Kidney glomerular epithelial cell (primary cell): ENCODE measurements at regions not wholly inside any gene's neighbourhood (a gene's known extent, or its start where the extent isn't known, plus 50 kb on each side); places are given as distances from the start of the nearest gene placed in this dataset.

Experiments
- DNase-seq: peaks from one replicate; lab custom pipeline; 2025; lab: John Stamatoyannopoulos, UW

GRCh38 chr4:71241501-71242288 is 97.1 kb upstream of the SLC4A4 start:
- DNase-seq = no peak

DNA sequence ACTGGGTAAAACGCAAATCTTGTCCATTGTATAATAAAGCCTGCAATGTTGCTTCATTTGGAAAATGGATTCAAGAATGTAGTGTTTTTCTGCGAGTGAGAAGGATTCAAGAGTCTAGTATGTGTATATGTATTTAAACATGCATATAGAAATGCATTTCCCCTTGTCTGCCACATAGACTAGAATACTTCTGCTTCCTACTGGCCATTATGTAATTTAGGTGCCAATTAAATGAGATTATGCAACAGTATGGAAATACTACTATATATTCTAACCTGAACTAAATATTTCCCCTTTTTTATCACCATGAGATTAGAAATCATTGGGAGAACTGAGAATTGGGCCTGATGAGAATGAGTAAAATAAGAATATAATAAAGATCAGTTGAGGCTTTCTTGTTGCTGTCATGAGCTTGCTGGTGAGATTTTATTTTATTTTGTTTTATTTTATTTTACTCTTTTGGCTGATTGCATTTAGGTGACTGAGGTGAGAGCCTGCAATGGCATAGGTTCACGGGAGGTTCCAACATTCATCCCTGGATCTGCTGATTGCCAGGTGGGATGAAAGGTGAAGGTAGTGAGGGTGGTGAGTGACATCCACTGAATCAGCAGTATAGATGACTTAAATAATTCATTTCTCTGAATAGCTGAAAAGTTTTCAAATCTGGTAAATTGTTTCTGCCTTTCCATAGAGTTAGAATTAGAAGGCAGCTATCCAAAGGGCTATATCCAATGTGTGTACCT is 95.6 kb upstream of the SLC4A4 start:
- no peak for DNase-seq

- no peak for DNase-seq
These were observed 91.1 kb upstream of the SLC4A4 start for GRCh38 chr4:71247706-71248105.

DNA sequence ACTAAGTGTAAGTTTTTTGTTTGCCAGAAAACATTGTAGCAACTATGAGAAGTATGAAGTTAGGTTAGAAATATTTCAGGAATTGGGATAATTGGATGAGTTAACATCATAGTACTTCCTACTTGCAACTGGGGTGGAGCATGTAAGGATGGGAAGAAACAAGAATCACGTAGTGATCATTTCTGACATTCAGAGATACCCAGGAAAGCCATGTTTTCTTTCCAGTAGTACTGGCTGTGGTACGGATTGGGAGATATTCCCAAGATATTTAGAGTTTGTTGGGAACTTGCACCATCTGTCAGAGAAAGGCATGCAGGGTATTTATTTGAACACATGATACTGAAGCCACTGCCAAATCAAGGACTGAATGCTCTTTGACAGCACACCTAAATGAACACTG is 87.6 kb upstream of the SLC4A4 start:
- peak; percentile 39 for DNase-seq

DNA sequence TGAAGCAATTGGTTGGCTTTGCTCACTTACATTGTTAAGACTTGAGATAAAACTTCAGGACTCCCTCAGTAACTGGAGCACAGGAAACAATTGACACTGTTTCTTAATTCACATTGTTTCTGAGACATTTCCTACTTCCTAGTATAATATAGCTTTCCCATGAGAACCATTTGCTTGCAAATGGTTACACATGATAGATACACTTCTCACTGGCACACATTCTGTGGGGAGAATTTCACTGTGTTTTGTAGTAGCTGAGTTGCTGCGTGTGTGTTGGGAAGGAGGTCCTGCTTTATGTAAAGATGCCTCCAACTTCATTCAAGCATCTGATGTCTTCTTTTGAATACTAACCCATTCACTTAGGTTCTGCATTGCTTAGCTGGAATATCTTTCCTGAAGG is 85.3 kb upstream of the SLC4A4 start:
- no peak for DNase-seq

DNA sequence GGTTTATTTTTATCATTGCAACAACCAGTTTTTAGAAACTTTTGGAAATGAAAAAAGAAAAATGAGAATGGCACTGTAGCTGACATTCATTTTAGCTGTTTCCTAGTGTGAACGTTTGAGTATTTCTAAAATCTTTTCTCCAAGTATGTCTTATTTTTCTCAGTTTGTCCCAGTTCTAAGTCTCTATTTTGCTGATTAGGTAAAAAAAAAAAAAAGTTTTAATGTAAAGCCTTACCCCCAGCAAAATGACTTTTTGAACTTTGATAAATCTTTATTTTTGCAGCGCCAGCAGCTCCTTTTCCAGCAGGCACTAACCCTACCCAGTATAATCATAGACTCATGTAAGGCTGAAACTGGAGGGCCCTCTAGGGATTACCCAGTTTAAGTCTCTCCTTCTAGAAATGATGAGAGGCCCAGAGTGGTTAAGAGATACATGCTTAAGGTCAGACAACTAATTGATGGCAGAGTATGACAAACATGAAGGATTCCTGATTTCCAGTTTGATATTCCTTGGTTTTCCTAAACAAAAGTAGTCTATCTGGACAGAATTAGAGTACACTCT is 84.3 kb upstream of the SLC4A4 start:
- no peak for DNase-seq

- DNase-seq = no peak
These were observed 82.8 kb upstream of the SLC4A4 start for GRCh38 chr4:71255976-71256375.

DNA sequence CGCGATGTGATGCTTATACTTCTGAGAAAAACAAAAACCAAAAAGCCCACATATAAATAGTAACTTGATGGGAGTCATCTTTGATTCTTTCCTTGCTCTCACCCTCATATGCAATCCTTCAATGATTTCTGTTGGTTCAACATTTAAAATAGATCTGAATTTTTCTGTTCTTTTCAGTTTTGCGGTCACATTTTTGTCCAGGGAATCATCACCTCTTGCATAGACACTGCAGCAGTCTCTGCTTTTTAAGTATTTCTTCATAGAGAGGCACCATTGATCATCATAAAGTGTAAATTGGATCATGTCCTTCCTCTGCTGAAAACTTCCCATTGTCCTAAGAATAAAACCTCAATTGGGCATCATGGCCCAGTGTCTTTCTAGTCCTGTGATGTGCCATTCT is 81.1 kb upstream of the SLC4A4 start:
- no peak for DNase-seq

DNA sequence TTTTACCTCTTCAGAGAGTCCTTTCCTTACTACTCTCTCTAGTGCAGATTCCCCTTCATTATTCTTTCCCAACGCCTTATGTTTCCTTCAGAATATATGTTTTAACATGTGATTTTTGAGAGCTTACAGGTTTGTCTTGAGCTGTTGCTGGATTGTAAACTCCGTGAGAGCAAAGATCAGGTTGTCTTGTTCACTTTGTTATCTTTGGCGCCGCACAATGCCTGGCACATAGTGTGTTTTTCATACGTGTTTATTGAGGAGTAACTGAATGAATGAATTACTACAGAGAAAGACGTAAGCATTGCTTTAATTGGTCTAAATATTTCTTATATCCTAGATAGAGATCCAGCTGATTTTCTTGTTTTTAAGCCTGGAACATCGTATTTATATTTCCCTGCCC is 80.5 kb upstream of the SLC4A4 start:
- DNase-seq = no peak

DNA sequence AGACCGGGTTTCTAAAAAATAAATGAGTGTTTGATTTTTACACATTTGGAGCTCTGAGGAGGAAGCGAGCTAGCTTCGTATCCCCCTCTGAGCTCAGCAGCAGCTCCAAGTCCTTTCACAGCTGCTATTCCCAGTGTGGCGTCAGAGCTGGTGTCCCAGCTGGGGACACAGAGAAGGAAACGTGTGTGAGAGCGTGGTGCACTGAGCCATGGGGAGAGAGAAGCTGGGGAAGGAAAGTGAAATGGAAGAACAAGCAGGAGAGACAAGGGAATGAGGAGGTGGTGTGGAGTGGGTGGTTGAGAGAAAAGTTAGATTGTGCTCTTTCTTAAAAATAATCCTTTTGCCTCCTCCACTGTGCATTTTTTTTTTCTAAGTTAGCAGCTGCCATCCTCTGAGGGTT is 79.5 kb upstream of the SLC4A4 start:
- DNase-seq = no peak

- DNase-seq = no peak
These were observed 78.9 kb upstream of the SLC4A4 start for GRCh38 chr4:71259911-71260331.

- no peak for DNase-seq
These were observed 78.3 kb upstream of the SLC4A4 start for GRCh38 chr4:71260544-71260943.

DNA sequence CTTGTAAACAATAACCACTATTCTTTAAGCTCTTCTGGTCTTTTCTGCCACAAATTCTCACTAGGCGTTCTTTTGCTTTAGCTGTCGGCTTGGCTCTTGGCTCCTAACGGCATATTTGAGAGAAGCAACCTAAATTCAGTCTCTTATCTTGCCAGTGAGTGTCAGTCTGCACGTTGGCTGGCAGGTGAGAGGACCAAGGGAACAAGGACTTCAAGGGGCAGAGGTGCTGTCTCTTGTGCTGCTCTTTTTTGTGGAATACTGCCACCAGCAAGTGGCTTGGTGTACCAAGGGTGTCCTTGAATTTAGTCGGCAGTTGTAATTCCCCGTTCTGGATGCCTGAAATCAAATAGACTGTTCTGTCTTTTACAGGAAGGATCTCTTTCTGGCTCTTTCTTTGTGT is 77.8 kb upstream of the SLC4A4 start:
- no peak for DNase-seq

DNA sequence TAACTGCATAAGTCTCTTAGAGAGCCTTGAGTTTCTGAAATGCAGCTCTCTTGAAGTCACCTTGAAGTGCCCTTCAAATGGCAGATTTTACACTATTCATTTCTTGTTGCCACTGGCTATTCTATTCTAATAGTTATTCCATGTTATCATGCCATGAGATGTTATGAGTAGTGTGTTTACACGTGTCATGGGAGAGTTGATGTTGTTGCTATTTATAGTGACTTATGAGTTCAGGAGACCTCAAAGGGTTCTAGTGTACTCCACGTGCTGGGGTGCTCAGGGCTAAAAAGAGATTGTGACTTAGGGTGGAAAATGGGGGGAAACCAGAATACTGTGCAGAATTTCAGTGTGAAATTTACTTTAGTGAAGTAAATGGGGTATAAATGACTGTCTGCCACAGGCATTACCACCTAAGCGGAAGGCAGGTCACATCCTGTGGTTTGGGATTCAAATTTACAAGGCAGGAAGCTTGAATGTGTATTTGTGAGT is 77.1 kb upstream of the SLC4A4 start:
- no peak for DNase-seq

DNA sequence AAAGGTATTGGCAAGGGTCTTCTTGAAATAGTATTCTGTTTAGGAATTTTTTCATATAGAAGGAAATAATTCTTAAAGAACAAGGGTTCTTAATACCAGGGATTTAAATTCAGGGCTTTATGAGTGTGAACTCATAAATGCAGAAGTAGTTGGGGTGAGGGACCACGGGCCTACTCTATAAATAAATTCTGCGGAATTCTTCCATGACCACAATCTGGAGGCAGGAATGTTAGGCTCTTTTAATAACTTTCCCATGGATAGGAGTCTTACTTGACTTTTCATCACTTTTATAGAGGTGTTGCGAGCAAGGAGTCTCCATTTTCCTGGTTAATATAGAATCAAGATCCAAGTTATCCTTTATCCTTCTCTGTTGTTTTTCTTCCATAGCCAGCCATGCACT is 76.7 kb upstream of the SLC4A4 start:
- DNase-seq = no peak

- DNase-seq = no peak
These were observed 72.6 kb upstream of the SLC4A4 start for GRCh38 chr4:71266090-71266794.

GRCh38 chr4:71267244-71267643 is 71.6 kb upstream of the SLC4A4 start:
- DNase-seq = no peak

GRCh38 chr4:71268166-71268565 is 70.7 kb upstream of the SLC4A4 start:
- DNase-seq = no peak

GRCh38 chr4:71269233-71269632 is 69.6 kb upstream of the SLC4A4 start:
- DNase-seq = no peak

- DNase-seq = peak; percentile 35
These were observed 67.9 kb upstream of the SLC4A4 start for GRCh38 chr4:71270901-71271300.

GRCh38 chr4:71272976-71273375 is 65.8 kb upstream of the SLC4A4 start:
- DNase-seq = no peak

DNA sequence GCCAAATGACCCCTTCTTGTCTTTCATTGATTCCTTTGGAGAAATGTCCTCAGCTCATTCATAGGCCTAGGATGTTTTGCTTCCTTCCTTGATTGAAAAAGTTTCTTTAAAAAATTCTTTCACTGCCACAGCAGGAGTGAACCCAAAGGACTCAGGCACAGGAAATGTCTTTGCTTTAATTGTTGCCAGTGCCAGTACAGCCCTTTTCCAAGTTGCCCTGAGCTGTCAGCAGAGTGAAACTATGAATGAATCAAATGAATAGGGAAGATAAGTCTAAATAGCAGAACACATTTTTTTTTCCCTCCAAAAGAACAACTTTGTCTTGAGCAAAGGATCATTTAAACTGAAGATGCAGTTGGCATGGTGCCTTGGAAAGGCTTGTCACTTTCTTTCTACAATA is 63.8 kb upstream of the SLC4A4 start:
- DNase-seq = no peak

GRCh38 chr4:71275570-71275969 is 63.2 kb upstream of the SLC4A4 start:
- DNase-seq = no peak
